ENCODE measurements at regions not wholly inside any gene's neighbourhood (a gene's known extent, or its start where the extent isn't known, plus 50 kb on each side); places are given as distances from the start of the nearest gene placed in this dataset.
"Not testable (repeated sequence)": the region's sequence is repeated elsewhere in the genome, so short reads cannot be mapped to it uniquely, and the experiment has no call there.

- not testable (repeated sequence) for DNase-seq
These were observed 776.2 kb downstream of the KCTD8 start for GRCh38 chr4:43672265-43672885.

- DNase-seq = no peak
These were observed 768.2 kb downstream of the KCTD8 start for GRCh38 chr4:43680421-43680820.

- DNase-seq = no peak
These were observed 766.1 kb downstream of the KCTD8 start for GRCh38 chr4:43682551-43682950.

- no peak for DNase-seq
These were observed 758.5 kb downstream of the KCTD8 start for GRCh38 chr4:43690116-43690515.

GRCh38 chr4:43693876-43694275 is 754.7 kb downstream of the KCTD8 start:
- no peak for DNase-seq

- no peak for DNase-seq
These were observed 739.2 kb downstream of the KCTD8 start for GRCh38 chr4:43709443-43709842.

GRCh38 chr4:43716721-43717395 is 731.8 kb downstream of the KCTD8 start:
- DNase-seq = no peak

- no peak for DNase-seq
These were observed 730.2 kb downstream of the KCTD8 start for GRCh38 chr4:43718369-43718768.

GRCh38 chr4:43732829-43733426 is 715.7 kb downstream of the KCTD8 start:
- DNase-seq = no peak

- DNase-seq = no peak
These were observed 706.5 kb downstream of the KCTD8 start for GRCh38 chr4:43742083-43742482.

GRCh38 chr4:43754566-43754965 is 694.0 kb downstream of the KCTD8 start:
- no peak for DNase-seq

GRCh38 chr4:43757147-43757546 is 691.5 kb downstream of the KCTD8 start:
- DNase-seq = no peak

GRCh38 chr4:43758836-43759235 is 689.8 kb downstream of the KCTD8 start:
- DNase-seq = no peak

GRCh38 chr4:43763029-43763610 is 685.5 kb downstream of the KCTD8 start:
- DNase-seq = no peak

GRCh38 chr4:43765514-43765913 is 683.1 kb downstream of the KCTD8 start:
- DNase-seq = no peak

- no peak for DNase-seq
These were observed 682.0 kb downstream of the KCTD8 start for GRCh38 chr4:43766648-43767047.

- DNase-seq = no peak
These were observed 672.2 kb downstream of the KCTD8 start for GRCh38 chr4:43776371-43776770.

- no peak for DNase-seq
These were observed 670.3 kb downstream of the KCTD8 start for GRCh38 chr4:43778187-43778915.

- DNase-seq = no peak
These were observed 667.5 kb downstream of the KCTD8 start for GRCh38 chr4:43781125-43781524.

- DNase-seq = no peak
These were observed 666.2 kb downstream of the KCTD8 start for GRCh38 chr4:43782391-43782790.

- no peak for DNase-seq
These were observed 632.5 kb downstream of the KCTD8 start for GRCh38 chr4:43816116-43816515.

GRCh38 chr4:43822621-43823020 is 626.0 kb downstream of the KCTD8 start:
- no peak for DNase-seq

- DNase-seq = no peak
These were observed 612.7 kb downstream of the KCTD8 start for GRCh38 chr4:43835869-43836268.

Data from stimulated activated CD4-positive, alpha-beta T cell treated with anti-CD3 and anti-CD28 coated beads, Interleukin-2, amount 100 ng/mL, for 24 hours (primary cell).